NCI-H1105 treated with DMSO at 0.1 percent for 48 hours (cell line): ENCODE measurements at regions not wholly inside any gene's neighbourhood (a gene's known extent, or its start where the extent isn't known, plus 50 kb on each side); places are given as distances from the start of the nearest gene placed in this dataset.

Source experiments
- DNase-seq: peaks from one replicate; lab custom pipeline; 2025; lab: John Stamatoyannopoulos, UW

- DNase-seq = no peak
These were observed 99.0 kb upstream of the WLS start for GRCh38 chr1:68331117-68331865.

- DNase-seq = no peak
These were observed 98.1 kb upstream of the WLS start for GRCh38 chr1:68330391-68330790.

- DNase-seq = no peak
These were observed 96.9 kb upstream of the WLS start for GRCh38 chr1:68329096-68329835.

GRCh38 chr1:68328490-68328889 lies 96.2 kb upstream of the WLS start:
- no peak for DNase-seq

GRCh38 chr1:68327414-68327813 lies 95.1 kb upstream of the WLS start:
- DNase-seq = no peak

GRCh38 chr1:68326481-68326880 lies 94.2 kb upstream of the WLS start:
- no peak for DNase-seq

GRCh38 chr1:68324316-68324715 lies 92.0 kb upstream of the WLS start:
- no peak for DNase-seq

- DNase-seq = no peak
These were observed 90.7 kb upstream of the WLS start for GRCh38 chr1:68322837-68323687.

GRCh38 chr1:68322096-68322495 lies 89.8 kb upstream of the WLS start:
- no peak for DNase-seq

GRCh38 chr1:68321084-68321685 lies 88.9 kb upstream of the WLS start:
- DNase-seq = no peak

- no peak for DNase-seq
These were observed 88.0 kb upstream of the WLS start for GRCh38 chr1:68320349-68320748.

- no peak for DNase-seq
These were observed 87.6 kb upstream of the WLS start for GRCh38 chr1:68319907-68320306.

GRCh38 chr1:68317543-68317942 lies 85.2 kb upstream of the WLS start:
- no peak for DNase-seq

GRCh38 chr1:68314151-68314780 lies 81.9 kb upstream of the WLS start:
- no peak for DNase-seq

GRCh38 chr1:68313735-68314134 lies 81.4 kb upstream of the WLS start:
- DNase-seq = peak; percentile 99

- peak; percentile 19 for DNase-seq
These were observed 75.7 kb upstream of the WLS start for GRCh38 chr1:68308034-68308433.

- DNase-seq = no peak
These were observed 75.1 kb upstream of the WLS start for GRCh38 chr1:68307378-68307787.

GRCh38 chr1:68301471-68302001 lies 69.2 kb upstream of the WLS start:
- no peak for DNase-seq

GRCh38 chr1:68294367-68295066 lies 62.2 kb upstream of the WLS start:
- DNase-seq = no peak

GRCh38 chr1:68293609-68294366 lies 61.5 kb upstream of the WLS start:
- no peak for DNase-seq
